ENCODE measurements at regions not wholly inside any gene's neighbourhood (a gene's known extent, or its start where the extent isn't known, plus 50 kb on each side); places are given as distances from the start of the nearest gene placed in this dataset.

DNA sequence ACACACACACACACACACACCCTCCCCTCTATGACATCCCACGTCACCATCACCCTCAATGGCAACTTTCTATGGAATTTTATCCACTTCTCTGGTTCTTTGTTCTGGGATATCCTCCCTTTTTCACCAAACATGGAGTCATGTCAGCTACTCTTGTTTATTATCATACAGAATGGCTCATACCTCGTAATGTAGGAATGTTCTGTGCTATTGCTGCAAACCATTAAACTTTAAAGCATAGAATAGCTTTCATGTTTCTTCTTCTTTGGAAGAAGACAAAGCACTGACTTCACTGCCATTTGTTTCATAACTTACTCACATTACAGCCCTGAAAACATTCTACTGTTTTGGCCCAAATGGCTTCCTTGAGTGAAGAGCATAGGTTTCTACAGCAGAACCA lies 163.4 kb downstream of the FOXO1 start:
- TF ChIP-seq POLR2AphosphoS5 (IDR thresholded peaks at IDR 0.05): no peak
- TF ChIP-seq, protein P1, sequence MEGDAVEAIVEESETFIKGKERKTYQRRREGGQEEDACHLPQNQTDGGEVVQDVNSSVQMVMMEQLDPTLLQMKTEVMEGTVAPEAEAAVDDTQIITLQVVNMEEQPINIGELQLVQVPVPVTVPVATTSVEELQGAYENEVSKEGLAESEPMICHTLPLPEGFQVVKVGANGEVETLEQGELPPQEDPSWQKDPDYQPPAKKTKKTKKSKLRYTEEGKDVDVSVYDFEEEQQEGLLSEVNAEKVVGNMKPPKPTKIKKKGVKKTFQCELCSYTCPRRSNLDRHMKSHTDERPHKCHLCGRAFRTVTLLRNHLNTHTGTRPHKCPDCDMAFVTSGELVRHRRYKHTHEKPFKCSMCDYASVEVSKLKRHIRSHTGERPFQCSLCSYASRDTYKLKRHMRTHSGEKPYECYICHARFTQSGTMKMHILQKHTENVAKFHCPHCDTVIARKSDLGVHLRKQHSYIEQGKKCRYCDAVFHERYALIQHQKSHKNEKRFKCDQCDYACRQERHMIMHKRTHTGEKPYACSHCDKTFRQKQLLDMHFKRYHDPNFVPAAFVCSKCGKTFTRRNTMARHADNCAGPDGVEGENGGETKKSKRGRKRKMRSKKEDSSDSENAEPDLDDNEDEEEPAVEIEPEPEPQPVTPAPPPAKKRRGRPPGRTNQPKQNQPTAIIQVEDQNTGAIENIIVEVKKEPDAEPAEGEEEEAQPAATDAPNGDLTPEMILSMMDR (IDR thresholded peaks at IDR 0.05): no peak
- no peak for TF ChIP-seq POLR2A (IDR thresholded peaks at IDR 0.05)
